ENCODE measurements at regions not wholly inside any gene's neighbourhood (a gene's known extent, or its start where the extent isn't known, plus 50 kb on each side); places are given as distances from the start of the nearest gene placed in this dataset.
"Not testable (repeated sequence)": the region's sequence is repeated elsewhere in the genome, so short reads cannot be mapped to it uniquely, and the experiment has no call there.

GRCh38 chr5:15334551-15335266, 165.3 kb upstream of the FBXL7 start:
- no peak for DNase-seq (ENCODE audit: low spot score)

GRCh38 chr5:15333091-15333490, 166.9 kb upstream of the FBXL7 start:
- no peak for DNase-seq (ENCODE audit: low spot score)

- DNase-seq (ENCODE audit: low spot score): no peak
These were observed 173.0 kb upstream of the FBXL7 start for GRCh38 chr5:15326932-15327331.

- no peak for DNase-seq (ENCODE audit: low spot score)
These were observed 173.5 kb upstream of the FBXL7 start for GRCh38 chr5:15326471-15326870.

- DNase-seq (ENCODE audit: low spot score): no peak
These were observed 177.6 kb upstream of the FBXL7 start for GRCh38 chr5:15322421-15322820.

GRCh38 chr5:15321776-15322175, 178.2 kb upstream of the FBXL7 start:
- DNase-seq (ENCODE audit: low spot score): no peak

GRCh38 chr5:15320871-15321270, 179.1 kb upstream of the FBXL7 start:
- DNase-seq (ENCODE audit: low spot score): no peak

GRCh38 chr5:15304914-15305834, 194.8 kb upstream of the FBXL7 start:
- DNase-seq (ENCODE audit: low spot score): no peak

GRCh38 chr5:15304066-15304731, 195.8 kb upstream of the FBXL7 start:
- DNase-seq (ENCODE audit: low spot score): no peak

- DNase-seq (ENCODE audit: low spot score): no peak
These were observed 199.8 kb upstream of the FBXL7 start for GRCh38 chr5:15300141-15300540.

GRCh38 chr5:15290953-15291352, 209.0 kb upstream of the FBXL7 start:
- DNase-seq (ENCODE audit: low spot score): no peak

GRCh38 chr5:15286650-15287049, 213.3 kb upstream of the FBXL7 start:
- no peak for DNase-seq (ENCODE audit: low spot score)

- no peak for DNase-seq (ENCODE audit: low spot score)
These were observed 213.9 kb upstream of the FBXL7 start for GRCh38 chr5:15285901-15286583.

GRCh38 chr5:15284706-15285105, 215.3 kb upstream of the FBXL7 start:
- no peak for DNase-seq (ENCODE audit: low spot score)

- no peak for DNase-seq (ENCODE audit: low spot score)
These were observed 216.9 kb upstream of the FBXL7 start for GRCh38 chr5:15283076-15283475.

- DNase-seq (ENCODE audit: low spot score): no peak
These were observed 217.4 kb upstream of the FBXL7 start for GRCh38 chr5:15282611-15283010.

GRCh38 chr5:15271596-15271995, 228.4 kb upstream of the FBXL7 start:
- DNase-seq (ENCODE audit: low spot score): not testable (repeated sequence)

- DNase-seq (ENCODE audit: low spot score): no peak
These were observed 232.0 kb upstream of the FBXL7 start for GRCh38 chr5:15267966-15268365.

GRCh38 chr5:15266841-15267240, 233.1 kb upstream of the FBXL7 start:
- DNase-seq (ENCODE audit: low spot score): no peak

- DNase-seq (ENCODE audit: low spot score): no peak
These were observed 233.8 kb upstream of the FBXL7 start for GRCh38 chr5:15266229-15266628.

- no peak for DNase-seq (ENCODE audit: low spot score)
These were observed 236.0 kb upstream of the FBXL7 start for GRCh38 chr5:15263942-15264341.

GRCh38 chr5:15263406-15263805, 236.6 kb upstream of the FBXL7 start:
- DNase-seq (ENCODE audit: low spot score): no peak

Measured in hematopoietic multipotent progenitor cell treated with erythropoietin and hydrocortisone succinate and interleukin-3 and kit ligand, for 15 days (in vitro differentiated cells).